Psoas muscle (tissue), 7 donors: ENCODE measurements at regions not wholly inside any gene's neighbourhood (a gene's known extent, or its start where the extent isn't known, plus 50 kb on each side); places are given as distances from the start of the nearest gene placed in this dataset.

Experiments used
- ATAC-seq, 4 donors: fragments of 200-7000 bp; cut with Tn5 transposase; one replicate each; pipeline ENCODE4 v1.9.1; 2020; ENCODE audit warnings: moderate library complexity in 3 of 4, mild to moderate bottlenecking in 2 of 4
- DNase-seq, 2 donors: peaks; one replicate each; pipeline ENCODE4 v3.0.0-alpha.2; 2020
- H3K27ac ChIP-seq: fragments of 200-600 bp; one replicate; pipeline ENCODE4 v1.8.0; 2022
- H3K27me3 ChIP-seq, 3 donors: fragments of 200-600 bp in 1 of 3; one replicate each; pipeline versions ENCODE4 v1.6.1 to v1.8.0; 2013 to 2022; ENCODE audit warnings: low read length in 2 of 3, mild to moderate bottlenecking in 2 of 3, moderate library complexity in 1 of 3; ENCODE audit not compliant: insufficient read depth in 3 of 3
- H3K36me3 ChIP-seq, 2 donors: fragments of 200-600 bp in 1 of 2; one replicate each; pipeline versions ENCODE4 v1.6.1 to v1.8.0; 2013 to 2022; ENCODE audit warnings: low read depth in 1 of 2, mild to moderate bottlenecking in 1 of 2, moderate library complexity in 1 of 2; ENCODE audit not compliant: insufficient read depth in 1 of 2
- H3K4me1 ChIP-seq: fragments of 200-600 bp; one replicate; pipeline ENCODE4 v1.8.0; 2022
- H3K4me3 ChIP-seq: fragments of 200-600 bp; one replicate; pipeline ENCODE4 v1.8.0; 2022; ENCODE audit warnings: mild to moderate bottlenecking
- H3K9me3 ChIP-seq: fragments of 200-600 bp; one replicate; pipeline ENCODE4 v1.8.0; 2022
- WGBS, 3 donors: extraction: QIAGEN DNeasy Blood & Tissue Kit; methylation state at CpG; one replicate each; pipeline versions ENCODE4 v1.1.6 to v1.1.7; 2013; 5-methylcytosine and 5-hydroxymethylcytosine counted together
- intact Hi-C, 2 donors: fragments of 100-400 bp; cut with DNase I; formaldehyde crosslinking; loops; one replicate each; pipeline versions ENCODE4 v1.11.0 to v1.14.2; 2022
- TF ChIP-seq, protein P1 (sequence below): fragments of 200-600 bp; IDR thresholded peaks from one replicate; pipeline ENCODE4 v1.8.0; 2022; ENCODE audit warnings: antibody characterized with exemption
- donor health status: healthy with polysubstance abuse.
- donor health status: DM: no; HTN: no; CAD: no; lungs with moderate emphysema.
- donor health status: Bipolar disorder and iron deficiency.
- donor health status: healthy.
- donor health status: DM: yes; HTN: yes; CAD: no.
- donor health status: DM: no; HTN: no; CAD: no.
- donor health status: DM: yes; HTN: yes; CAD: no.

DNA sequence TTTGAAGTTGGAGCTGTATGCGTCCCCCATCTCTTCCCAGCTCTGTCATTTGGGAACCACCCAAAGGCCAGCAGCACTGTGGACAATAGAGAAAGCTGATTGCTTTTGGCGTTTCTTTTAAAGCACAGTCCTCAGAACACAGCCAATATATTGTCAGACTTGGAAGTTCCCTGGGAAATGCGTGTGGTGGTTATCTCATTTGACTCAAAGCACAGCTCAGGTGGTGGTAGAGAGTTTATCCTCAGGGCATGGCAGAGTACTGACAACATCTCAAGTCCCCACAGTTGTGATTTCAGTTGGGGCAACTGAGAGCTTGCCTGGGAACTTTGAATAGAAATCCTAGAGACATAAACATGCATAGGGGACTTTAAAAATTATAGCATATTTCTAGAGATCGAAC lies 601.3 kb downstream of the ETS1 start:
- no peaks in the 10 kb centered on the region for H3K4me1 ChIP-seq
- intact Hi-C loops: no loop called here
- H3K4me3 ChIP-seq: no peak overlapping the region
- no peak overlapping the region for H3K27ac ChIP-seq
- 78 to 87% (median 84%) methylated on average over 4 of the region's 4 CpGs for WGBS, 3 donors
- no peaks in the 10 kb centered on the region for H3K36me3 ChIP-seq
- H3K27me3 ChIP-seq: no peaks in the 10 kb centered on the region
- no peak for ATAC-seq
- no peak for DNase-seq
- no peaks in the 10 kb centered on the region for H3K9me3 ChIP-seq
- TF ChIP-seq, protein P1, sequence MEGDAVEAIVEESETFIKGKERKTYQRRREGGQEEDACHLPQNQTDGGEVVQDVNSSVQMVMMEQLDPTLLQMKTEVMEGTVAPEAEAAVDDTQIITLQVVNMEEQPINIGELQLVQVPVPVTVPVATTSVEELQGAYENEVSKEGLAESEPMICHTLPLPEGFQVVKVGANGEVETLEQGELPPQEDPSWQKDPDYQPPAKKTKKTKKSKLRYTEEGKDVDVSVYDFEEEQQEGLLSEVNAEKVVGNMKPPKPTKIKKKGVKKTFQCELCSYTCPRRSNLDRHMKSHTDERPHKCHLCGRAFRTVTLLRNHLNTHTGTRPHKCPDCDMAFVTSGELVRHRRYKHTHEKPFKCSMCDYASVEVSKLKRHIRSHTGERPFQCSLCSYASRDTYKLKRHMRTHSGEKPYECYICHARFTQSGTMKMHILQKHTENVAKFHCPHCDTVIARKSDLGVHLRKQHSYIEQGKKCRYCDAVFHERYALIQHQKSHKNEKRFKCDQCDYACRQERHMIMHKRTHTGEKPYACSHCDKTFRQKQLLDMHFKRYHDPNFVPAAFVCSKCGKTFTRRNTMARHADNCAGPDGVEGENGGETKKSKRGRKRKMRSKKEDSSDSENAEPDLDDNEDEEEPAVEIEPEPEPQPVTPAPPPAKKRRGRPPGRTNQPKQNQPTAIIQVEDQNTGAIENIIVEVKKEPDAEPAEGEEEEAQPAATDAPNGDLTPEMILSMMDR: no peak

DNA sequence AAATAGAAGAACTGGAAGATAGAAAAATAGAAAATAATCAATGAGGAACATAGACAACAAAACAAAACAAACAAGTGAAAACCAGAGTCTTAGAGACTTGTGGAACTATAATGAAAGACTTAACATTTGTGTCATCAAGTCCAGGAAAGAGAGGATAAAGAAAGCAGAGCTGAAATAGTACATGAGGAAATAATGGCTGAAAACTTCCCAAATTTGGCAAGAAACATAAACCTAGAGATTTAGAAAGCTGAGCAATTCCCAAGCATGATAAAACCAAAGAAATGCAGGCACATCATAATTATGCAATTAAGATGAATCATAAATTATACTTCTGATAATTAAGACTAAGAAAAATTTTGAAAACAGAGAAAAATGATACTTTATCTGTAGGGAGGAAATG lies 614.5 kb downstream of the ETS1 start:
- Histone ChIP-seq H3K9me3 (no peaks in the 10 kb centered on the region), H3K27ac (no peak overlapping the region), H3K36me3 (no peaks in the 10 kb centered on the region), H3K27me3 (no peaks in the 10 kb centered on the region), H3K4me1 (no peaks in the 10 kb centered on the region), H3K4me3 (no peak overlapping the region)
- intact Hi-C loops: no loop called here
- no peak for ATAC-seq
- no peak for DNase-seq
- TF ChIP-seq, protein P1: no peak

DNA sequence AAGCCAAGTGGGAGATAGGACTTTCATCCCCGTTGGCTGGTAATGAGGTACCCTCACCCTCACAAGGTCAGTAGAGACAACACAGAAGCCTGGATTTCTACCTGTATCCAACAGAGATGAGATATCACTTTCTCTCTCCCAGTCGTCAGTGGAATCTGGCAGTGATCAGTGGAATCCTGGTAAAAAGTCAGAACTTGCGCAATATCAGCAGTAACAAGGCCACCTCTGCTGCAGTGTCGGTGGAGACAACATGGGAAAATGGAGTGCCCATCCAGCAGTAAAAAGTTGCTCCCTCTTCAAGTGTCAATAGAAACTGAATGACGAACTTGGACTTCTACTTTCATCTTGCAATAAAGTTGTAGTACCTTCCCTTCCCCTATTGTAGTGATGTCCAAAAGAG lies 615.9 kb downstream of the ETS1 start:
- no peak overlapping the region for H3K27ac ChIP-seq
- H3K4me3 ChIP-seq: no peak overlapping the region
- H3K36me3 ChIP-seq: no peaks in the 10 kb centered on the region
- no peaks in the 10 kb centered on the region for H3K9me3 ChIP-seq
- intact Hi-C loops: no loop called here
- DNase-seq: no peak
- no peaks in the 10 kb centered on the region for H3K27me3 ChIP-seq
- TF ChIP-seq, protein P1: no peak
- no peak for ATAC-seq
- WGBS, 3 donors: 81 to 93% (median 86%) methylated on average over 5 of the region's 5 CpGs
- no peaks in the 10 kb centered on the region for H3K4me1 ChIP-seq

DNA sequence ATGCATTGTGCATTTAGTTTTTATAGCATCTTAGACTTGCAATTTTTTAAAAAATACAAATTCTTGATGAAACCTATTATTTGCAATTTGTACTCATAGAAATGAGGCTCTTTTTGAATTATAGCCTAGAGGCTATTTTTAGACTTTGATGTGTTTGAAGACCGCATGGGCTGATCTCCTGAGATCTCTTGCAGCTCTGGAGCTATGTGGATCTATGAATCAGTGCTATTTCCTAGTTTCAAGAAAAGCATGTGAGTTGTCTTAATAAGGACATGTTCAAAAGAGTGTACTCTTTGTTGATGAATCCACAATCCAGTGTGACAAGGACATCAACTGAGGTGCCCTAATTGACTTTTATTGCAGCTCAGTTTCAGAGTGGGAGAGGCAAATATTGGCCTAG lies 620.5 kb downstream of the ETS1 start:
- WGBS, 3 donors: 65 to 72% (median 67%) methylated on average over 1 of the region's 1 CpG
- no peaks in the 10 kb centered on the region for H3K27me3 ChIP-seq
- no peak for ATAC-seq
- no peak overlapping the region for H3K4me3 ChIP-seq
- no peaks in the 10 kb centered on the region for H3K9me3 ChIP-seq
- intact Hi-C loops: no loop called here
- no peaks in the 10 kb centered on the region for H3K36me3 ChIP-seq
- H3K4me1 ChIP-seq: no peaks in the 10 kb centered on the region
- H3K27ac ChIP-seq: no peak overlapping the region
- DNase-seq: no peak
- TF ChIP-seq, protein P1: no peak

DNA sequence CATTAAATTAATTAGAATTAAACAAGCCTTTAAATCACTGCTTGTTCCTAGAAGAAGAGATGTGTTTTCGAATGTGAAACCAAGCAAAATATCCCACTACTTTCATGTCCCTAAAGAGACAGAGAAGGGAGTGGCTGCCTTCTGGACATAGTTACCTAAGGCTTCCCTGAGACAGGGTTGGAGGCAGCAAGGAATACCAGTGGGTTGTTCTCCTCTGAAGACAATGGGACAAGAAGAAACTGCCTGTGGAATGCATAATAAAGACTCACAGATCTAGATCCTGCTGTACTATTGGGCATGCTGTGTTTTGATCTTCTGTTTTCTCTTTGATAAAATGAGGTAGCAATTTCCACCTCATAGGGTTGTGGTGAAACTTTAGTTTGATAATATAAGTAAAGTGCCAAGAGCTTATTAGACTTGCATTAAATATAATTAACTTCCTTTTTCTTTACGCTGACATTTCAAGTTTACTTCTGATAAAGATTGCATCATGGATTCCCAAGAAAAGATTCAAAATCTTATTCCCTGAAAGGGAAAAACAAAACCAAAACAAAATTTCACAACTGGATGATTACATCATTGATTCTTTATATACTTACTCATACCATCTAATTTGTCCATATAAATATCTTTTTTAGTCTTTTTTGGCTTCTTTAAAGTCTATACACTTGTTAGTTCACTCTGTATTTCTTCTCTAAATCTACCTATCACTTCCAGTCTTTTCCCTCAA lies 621.3 kb downstream of the ETS1 start:
- TF ChIP-seq, protein P1: no peak
- intact Hi-C loops: no loop called here
- Histone ChIP-seq H3K27ac (no peak overlapping the region), H3K9me3 (no peaks in the 10 kb centered on the region), H3K27me3 (no peaks in the 10 kb centered on the region), H3K4me1 (no peaks in the 10 kb centered on the region), H3K4me3 (no peak overlapping the region), H3K36me3 (no peaks in the 10 kb centered on the region)
- 88 to 92% (median 88%) methylated on average over 2 of the region's 2 CpGs for WGBS, 3 donors
- ATAC-seq: no peak
- no peak for DNase-seq
